Hematopoietic multipotent progenitor cell treated with erythropoietin and hydrocortisone succinate and interleukin-3 and kit ligand, for 17 days (in vitro differentiated cells): ENCODE measurements at regions not wholly inside any gene's neighbourhood (a gene's known extent, or its start where the extent isn't known, plus 50 kb on each side); places are given as distances from the start of the nearest gene placed in this dataset.

Experiments
- DNase-seq: peaks from one replicate; pipeline ENCODE4 v3.0.0-alpha.2; 2015; ENCODE audit warnings: low spot score

DNA sequence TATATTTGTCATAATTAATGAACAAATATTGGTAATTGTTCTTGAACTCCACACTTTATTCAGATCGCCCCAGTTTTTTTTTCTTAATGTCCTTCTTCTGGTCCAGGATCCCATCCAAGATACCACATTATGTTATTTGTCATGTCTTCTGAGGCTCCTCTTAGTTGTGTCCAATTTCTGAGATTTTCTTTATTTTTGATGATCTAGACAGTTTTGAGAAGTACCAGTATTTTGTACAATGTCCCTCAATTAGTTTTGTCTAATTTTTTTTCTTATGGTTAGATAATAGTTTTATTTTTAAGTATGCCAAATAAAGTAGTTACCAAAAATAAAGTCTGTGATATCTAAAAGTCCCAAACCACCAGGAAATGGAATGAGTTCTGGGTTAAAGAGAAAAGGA is 440.8 kb upstream of the ATP2B1 start:
- no peak for DNase-seq

GRCh38 chr12:90129366-90130030 is 420.9 kb upstream of the ATP2B1 start:
- no peak for DNase-seq

GRCh38 chr12:90128526-90128925 is 419.9 kb upstream of the ATP2B1 start:
- no peak for DNase-seq

DNA sequence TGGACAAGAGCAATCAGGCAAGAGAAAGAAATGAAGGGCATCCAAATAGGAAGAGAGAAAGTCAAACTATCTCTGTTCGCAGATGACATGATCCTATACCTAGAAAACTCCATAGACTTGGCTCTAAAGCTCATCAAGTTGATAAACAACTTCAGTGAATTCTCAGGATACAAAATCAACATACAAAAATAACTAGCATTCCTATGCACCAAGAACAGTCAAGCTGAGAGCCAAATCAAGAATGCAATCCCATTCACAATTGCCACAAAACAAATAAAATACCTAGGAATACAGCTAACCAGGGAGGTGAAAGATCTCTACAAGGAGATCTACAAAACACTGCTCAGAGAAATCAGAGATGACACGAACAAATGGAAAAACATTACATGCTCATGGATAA is 417.5 kb upstream of the ATP2B1 start:
- DNase-seq = no peak

DNA sequence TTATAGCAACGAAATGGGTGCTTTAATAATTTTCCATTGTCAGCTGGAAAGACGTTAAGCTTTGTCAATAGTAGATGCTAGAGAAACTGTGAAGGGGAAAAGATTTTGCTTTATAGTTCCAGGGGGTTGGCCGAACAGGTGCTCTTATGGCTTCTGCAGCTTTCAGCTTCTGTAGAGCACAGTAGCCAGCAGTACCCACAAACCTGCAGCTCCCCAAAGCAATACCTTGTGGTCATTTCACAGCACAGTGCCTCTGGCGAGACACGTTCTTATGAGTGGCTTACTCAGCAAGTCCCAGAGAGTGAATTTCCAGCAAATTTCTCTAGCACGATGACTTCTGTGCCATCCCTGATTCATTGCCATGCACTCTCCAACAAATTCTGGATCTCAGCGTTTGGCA is 416.3 kb upstream of the ATP2B1 start:
- DNase-seq = no peak

GRCh38 chr12:90124289-90124688 is 415.7 kb upstream of the ATP2B1 start:
- no peak for DNase-seq

DNA sequence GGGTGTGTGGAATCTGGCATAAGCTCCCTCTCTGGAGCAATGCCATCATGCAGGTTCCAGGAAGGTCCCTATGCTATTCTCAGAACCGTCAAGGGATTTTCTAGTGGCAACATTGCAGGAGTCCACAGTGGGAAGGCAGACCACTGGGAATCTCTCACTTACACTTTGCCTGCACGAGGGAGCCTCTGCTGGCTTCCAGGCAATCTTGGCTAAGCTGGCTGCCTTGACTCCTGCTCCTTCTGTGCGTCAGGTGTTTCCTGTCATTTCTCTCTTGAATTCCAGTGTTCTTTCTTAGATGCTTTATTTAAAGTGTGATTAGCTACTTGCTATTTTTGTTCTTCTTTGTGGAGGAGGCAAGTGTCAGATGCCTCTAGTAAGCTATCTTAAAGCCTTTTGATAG is 414.0 kb upstream of the ATP2B1 start:
- no peak for DNase-seq

GRCh38 chr12:90120627-90121026 is 412.0 kb upstream of the ATP2B1 start:
- DNase-seq = no peak

DNA sequence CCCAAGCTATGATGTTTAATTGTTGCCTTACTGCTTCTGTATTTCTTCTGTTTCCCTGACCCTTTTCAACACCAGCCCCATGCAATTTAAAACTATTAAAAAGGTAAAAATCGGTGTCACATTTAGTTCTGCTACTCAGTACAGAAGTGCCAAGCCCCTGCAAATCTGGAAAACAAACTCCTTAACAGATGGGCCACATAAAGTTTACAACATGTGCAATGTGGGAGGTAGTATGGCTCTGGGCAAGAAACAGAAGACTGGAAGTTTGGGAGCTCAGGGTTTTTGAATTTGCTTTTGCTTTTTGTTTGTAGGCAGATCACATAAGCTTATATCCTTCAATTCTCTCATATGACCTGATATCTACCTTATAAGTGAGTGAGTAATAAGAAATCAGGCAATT is 404.0 kb upstream of the ATP2B1 start:
- DNase-seq = no peak

DNA sequence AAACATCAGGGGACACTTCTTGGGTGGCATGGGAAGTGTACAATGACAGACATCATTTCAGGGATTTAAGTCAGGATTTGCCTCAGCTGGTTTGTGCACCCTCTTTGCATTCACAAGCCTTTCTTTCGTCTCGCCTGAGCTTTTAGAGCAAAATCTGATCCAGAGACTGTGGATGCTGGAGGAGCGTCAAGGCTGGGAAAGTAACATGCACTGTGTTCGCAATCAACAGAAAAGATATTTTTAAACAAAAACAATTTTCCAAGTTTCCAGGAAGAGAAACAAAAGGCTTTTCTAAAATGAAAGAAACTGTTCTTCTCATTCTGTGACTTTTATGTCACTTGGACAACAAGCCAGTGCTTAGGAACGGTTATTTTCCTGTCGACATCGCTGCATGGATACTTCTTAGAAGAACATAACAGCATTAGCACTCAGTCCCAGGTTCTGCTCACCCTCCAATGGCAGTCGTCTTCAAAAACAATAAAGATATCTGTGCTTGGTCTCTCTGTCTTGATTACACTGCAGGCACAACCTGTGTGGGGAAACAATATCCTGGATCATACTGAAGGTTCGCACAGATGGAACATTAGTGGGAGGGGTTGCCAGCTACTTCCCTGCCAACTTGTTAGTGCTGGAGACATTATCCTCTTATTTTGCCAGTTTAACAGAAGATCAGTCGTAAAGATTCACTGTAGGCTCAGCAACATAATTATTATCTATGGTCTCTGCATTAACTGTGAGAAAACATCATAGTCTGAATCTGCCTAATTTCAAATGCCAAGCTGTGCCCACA is 403.3 kb upstream of the ATP2B1 start:
- DNase-seq = no peak

GRCh38 chr12:90106568-90106967 is 397.9 kb upstream of the ATP2B1 start:
- DNase-seq = no peak

- DNase-seq = peak; percentile 13
Observed at GRCh38 chr12:90102957-90103652, 394.5 kb upstream of the ATP2B1 start.

DNA sequence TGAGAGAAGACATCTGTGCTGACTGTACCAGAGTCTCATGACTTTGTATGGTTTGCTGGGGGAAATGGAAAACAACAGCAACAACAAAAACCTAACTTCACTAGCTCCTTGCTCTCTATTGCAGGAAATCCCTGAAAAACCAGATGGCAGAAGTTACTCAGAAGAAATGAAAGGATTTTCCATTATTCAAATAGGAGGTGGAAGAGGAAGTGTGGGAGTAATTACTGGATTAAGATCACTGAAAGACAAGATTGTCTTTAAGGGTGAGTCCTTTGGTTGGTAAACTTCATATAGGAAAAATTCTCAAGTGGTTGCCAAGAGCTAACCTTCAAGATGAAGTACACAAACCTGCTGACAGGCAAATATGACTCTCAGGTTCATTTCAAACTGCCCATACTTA is 391.9 kb upstream of the ATP2B1 start:
- DNase-seq = no peak

GRCh38 chr12:90099288-90099687 is 390.6 kb upstream of the ATP2B1 start:
- no peak for DNase-seq

DNA sequence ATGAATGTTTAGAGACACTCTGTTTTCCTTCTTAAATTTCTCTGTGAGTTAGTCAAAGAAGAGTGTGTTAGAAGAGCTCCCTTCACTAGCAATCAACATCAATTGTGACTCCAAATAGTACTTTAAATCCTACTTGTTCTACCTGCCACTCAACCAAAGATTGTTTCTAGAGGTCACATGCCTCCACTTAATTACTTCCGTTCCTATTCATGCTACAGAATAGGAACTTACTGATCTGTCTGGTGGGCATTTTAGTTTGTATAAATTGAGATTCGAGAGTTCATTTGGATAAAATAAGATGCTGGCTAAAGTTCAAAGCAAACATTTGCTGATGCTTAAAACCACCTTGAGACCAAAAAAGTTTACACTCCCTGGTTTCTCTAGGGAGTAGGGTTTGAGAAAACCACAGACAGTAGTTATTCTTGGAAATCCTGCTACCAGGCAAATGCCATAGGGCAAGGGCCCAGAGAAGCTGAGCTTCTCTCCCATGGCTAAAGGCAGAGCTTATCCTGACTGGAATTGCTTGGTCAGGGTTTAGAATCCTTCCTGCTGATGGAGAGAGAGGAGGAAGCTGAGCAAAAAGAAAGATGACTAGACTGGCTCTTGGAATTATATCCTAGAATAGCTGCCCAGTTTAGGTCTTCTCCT is 389.6 kb upstream of the ATP2B1 start:
- no peak for DNase-seq

GRCh38 chr12:90091809-90092208 is 383.2 kb upstream of the ATP2B1 start:
- DNase-seq = no peak

- DNase-seq = peak; percentile 10
Observed at GRCh38 chr12:90090929-90091651, 382.5 kb upstream of the ATP2B1 start.

GRCh38 chr12:90086281-90086680 is 377.6 kb upstream of the ATP2B1 start:
- no peak for DNase-seq

GRCh38 chr12:90085494-90086274 is 377.0 kb upstream of the ATP2B1 start:
- DNase-seq = no peak

DNA sequence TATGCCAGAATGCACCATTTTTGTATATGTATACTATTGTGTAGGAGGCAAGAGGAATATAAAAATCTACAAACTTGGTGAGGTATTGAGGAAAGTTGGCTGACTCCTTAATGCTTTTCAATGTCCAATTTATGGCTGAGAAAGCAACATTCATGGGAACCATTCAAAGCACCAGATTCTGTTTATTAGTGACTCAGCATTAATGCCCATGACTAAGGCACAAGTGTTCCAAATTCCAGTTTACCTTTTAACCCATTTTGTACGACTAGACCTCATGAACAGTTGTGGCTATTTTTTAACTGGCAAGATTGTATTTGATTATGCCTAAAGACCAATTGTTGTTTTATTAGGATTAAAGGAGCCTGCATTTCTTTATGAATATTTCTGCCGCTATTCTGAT is 375.4 kb upstream of the ATP2B1 start:
- DNase-seq = no peak

GRCh38 chr12:90080616-90081015 is 372.0 kb upstream of the ATP2B1 start:
- DNase-seq = no peak
